Fibroblast of peridontal ligament (primary cell): ENCODE measurements at regions not wholly inside any gene's neighbourhood (a gene's known extent, or its start where the extent isn't known, plus 50 kb on each side); places are given as distances from the start of the nearest gene placed in this dataset.
A peak's percentile ranks its signal among the peaks of the same experiment; 100 is the strongest.

Experiments
- DNase-seq: peaks from one replicate; pipeline ENCODE4 v3.0.0-alpha.2; 2010; ENCODE audit errors: extremely low read depth

DNA sequence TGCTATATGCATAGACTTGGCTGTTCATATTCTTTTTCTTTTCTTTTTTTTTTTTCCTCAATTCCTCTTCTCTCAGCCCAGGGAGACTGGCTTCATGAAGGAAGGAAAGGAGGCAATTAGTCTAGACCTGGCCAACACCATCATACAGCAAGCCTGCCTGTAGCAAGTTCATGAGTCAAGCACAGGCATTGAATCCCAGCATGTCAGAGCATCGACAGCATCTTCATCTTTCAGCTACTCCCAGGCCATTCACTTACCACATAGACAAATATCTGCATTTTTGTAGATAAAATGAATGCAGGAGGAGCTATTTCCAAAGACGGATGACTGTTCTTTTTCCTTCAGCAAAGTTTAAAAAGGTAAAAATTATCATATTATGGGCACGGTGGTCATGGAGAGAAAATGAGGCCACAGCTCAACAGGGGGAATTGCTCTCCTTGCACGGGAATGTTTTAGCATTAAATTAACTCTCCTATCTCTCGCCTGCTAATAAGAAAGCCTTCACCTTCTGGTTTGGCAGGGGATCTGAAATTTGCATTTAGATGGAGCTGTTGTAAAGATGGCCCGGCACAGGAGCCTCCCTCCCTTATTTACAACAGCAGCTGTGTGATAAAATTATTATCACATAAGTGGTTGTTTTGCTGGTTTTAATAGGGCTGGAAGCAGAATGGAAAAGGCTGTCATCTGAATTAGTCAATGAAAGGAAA, 626.5 kb upstream of the AUTS2 start:
- no peak for DNase-seq

- DNase-seq = no peak
Observed at GRCh38 chr7:68977385-68978055, 620.8 kb upstream of the AUTS2 start.

DNA sequence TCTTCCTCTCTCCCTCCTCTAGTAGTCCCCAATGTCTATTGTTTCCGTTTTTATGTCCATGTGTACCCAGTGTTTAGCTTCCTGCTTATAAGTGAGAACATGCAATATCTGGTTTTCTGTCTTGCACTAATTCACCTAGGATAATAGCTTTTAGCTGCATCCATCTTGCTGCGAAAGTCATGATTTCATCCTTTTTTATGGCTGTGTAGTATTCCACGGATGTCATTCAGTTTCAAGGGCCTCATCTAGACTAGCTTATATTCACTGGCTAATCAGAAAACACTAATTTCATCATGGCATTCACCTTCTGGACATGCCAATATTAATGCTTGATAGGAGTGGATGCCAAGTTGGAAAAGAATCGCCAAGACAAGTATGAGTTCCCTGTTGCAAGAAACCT, 619.6 kb upstream of the AUTS2 start:
- no peak for DNase-seq

- peak; percentile 23 for DNase-seq
Observed at GRCh38 chr7:68980011-68980410, 618.3 kb upstream of the AUTS2 start.

DNA sequence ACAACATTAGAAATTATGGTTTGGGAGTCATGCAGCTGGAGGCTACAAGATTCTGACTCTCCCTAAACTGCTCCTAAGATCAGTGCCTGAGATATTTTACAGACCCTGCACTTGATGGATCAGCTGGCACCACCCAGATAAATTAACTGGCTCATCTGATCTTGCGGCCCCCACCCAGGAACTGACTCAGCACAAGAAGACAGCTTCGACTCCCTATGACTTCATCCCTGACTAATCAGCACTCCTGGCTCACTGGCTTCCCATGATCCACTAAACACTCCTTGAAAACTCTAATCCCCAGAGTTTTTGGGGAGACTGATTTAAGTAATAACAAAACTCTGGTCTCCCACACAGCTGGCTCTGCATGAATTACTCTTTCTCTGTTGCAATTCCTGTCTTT, 617.8 kb upstream of the AUTS2 start:
- DNase-seq = peak; percentile 48

DNA sequence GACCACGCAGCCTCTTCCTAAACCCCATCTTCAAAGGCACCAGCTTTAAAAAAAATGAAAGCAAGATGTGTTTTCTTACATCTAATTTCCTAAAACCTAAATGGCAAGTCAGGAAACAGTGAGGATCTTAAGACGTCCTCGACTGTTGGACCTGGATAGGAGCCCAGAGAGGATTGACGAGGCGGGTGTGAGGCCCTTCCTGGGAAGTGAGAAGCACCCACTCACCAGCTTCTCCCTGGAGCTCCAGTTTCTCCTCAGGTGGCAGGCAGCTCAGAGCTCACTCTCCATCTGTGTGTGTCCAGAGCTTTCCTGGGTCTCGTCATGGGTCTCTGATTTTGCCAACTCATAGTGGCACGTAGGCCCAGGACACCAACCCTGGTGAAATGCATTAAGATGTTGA, 614.0 kb upstream of the AUTS2 start:
- no peak for DNase-seq

DNA sequence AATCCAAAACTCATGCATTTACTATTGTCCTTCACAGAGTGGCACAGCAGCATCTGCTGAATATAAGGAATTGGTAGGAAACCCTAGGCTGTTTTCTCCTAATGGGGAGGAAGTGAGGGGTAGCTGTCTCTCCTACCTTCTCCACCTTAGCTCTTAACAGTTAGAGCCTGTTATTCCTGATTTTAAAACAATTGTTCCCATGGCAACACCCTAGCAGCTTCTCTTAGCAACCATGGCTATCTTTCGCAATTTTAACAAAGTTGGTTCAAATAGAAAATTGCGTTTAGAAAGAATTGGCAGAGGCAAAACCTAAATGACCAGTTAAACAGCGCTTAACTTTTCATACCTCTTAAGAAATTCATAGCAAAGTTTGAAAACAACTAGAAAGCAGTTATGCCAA, 603.4 kb upstream of the AUTS2 start:
- no peak for DNase-seq

GRCh38 chr7:68998136-68998535, 600.1 kb upstream of the AUTS2 start:
- no peak for DNase-seq

GRCh38 chr7:69002416-69002815, 595.9 kb upstream of the AUTS2 start:
- DNase-seq = peak; percentile 26

DNA sequence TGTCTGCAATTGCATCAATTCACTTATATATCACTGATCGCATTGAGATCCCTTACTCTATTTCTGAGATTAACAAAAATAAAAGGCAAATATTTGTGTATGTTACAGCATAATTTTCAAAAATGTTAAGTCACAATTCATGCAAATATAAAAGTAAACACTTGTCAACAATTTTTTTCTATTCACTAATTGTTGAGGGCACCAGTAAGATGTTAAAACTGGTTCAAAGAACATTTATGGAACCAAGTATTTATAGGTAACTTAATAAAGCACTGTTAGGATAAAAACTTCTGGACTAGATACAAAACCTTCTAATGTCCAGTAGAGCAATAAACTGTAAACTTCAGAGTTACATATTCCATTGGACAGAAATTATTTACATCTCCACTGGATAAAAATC, 586.1 kb upstream of the AUTS2 start:
- DNase-seq = no peak

GRCh38 chr7:69017208-69017607, 581.1 kb upstream of the AUTS2 start:
- DNase-seq = no peak

DNA sequence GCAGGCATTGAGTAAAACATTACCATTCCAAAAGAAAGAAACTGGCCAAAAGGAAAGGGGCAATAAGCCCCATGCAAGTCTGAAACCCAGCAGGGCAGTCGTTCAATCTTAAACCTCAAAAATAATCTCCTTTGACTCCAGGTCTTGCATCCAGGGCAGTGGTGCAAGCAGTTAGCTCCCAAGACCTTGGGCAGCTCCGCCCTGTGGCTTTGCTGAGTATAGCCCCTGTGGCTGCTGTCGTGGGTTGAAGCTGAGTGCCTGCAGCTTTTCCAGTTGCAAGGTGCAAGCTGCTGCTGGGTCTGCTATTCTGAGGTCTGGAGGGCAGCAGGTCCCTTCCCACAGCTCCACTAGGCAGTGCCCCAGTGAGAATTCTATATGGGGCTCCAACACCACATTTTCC, 580.1 kb upstream of the AUTS2 start:
- no peak for DNase-seq

GRCh38 chr7:69019437-69019836, 578.8 kb upstream of the AUTS2 start:
- DNase-seq = no peak

- DNase-seq = no peak
Observed at GRCh38 chr7:69020536-69020935, 577.7 kb upstream of the AUTS2 start.

DNA sequence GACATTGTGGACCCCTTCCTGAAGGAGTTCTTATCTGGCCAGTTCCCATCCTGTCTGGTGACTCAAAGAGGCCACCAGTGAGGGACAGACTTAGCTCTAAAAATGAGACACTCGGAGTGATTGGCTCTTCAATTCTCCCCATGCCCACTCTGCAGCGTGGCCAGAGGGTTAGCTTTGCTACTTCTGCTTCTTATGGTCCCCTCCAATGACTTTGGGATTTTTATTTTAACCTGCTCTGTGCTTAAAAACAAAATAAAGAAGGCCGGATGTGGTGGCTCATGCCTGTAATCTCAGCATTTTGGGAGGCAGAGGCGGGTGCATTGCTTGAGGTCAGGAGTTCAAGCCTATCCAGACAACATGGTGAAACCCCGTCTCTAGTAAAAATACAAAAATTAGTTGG, 573.0 kb upstream of the AUTS2 start:
- DNase-seq = no peak

- DNase-seq = no peak
Observed at GRCh38 chr7:69032848-69033247, 565.4 kb upstream of the AUTS2 start.

DNA sequence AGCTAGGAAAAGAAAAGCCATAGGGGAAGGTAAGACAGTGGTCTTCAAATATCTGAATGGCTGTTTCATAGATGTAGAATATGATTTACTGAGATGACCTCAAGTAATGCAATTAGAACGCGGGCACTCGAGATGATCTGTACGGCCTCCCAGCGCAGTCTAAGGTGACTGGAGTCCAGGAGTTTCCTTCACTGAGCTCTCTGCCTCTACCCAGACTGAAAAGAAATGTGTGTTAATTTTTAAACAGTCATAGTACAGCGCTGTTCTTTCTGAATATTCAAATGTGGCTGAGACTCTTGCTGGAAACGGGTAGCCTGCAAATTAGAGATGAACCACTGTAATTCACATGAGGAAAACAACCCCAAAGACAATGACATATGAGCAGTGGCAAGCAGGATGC, 562.4 kb upstream of the AUTS2 start:
- DNase-seq = no peak

GRCh38 chr7:69036301-69036700, 562.0 kb upstream of the AUTS2 start:
- DNase-seq = no peak

DNA sequence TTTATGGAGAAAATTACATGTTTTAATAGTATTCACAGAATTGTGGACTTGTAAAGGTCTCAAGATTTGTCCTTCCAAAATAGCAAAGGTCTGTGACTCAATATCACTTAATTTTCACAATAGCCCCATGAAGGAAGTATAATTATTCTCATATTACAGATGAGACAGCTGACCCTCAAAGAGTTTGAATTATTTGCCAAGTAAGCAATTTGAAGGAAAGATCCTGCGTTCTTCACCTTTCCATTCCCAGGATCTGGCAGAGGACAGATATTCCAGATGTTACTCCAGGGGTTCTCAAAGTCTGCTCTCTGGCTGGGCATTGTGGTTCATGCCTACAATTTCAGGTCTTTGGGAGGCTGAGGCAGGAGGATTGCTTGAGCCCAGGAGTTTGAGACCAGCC, 559.4 kb upstream of the AUTS2 start:
- no peak for DNase-seq

DNA sequence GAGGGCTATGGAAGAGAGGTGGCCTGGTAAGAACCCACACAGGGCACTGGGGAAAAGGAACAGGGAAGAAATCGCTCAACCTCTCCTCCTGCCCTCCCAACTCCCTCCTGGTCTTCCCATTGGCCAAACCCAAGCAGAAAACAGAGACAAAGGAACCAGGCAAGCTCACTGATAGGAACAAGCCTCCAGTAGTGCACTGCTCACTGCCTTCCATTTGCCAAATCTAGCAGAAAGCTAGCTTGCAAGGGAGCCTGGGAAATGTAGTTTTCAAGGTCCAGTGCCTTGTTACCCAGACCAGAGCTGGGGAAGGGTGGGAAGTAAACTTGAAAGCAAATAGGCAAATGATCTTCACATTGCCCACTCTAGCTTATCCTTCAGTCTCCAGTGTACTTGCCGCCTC, 556.1 kb upstream of the AUTS2 start:
- no peak for DNase-seq

DNA sequence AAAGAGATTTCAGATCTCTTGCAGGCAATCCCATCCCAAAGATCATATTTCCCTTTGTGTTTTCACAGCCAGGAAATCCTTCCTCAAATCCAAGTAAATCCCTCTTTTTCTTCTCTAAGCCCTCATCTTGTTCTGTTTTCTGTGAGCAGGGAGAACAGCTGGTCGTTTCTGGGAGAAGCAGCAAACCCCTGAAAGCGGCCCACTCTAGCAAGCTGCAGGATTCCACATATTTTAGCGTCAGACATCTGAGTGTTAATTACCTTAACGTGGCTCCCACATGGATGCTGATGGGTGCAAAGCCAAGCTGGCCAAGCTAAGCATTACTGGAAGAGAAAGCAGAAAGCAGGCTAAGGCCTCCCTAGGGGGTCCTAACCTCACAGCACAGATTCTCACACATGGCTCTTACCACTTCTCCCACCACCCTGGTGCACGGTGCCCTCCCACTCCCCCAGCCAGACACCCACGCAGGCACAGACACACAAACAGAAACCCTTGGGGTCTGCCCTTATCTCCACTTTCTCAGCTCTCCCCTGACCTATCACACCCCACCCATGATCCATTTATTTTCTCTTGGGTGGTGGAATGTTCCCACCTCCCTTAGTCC, 551.0 kb upstream of the AUTS2 start:
- DNase-seq = no peak

- no peak for DNase-seq
Observed at GRCh38 chr7:69049326-69049725, 548.9 kb upstream of the AUTS2 start.

GRCh38 chr7:69052447-69052846, 545.8 kb upstream of the AUTS2 start:
- no peak for DNase-seq
